Activated CD4-positive, alpha-beta memory T cell treated with anti-CD3 and anti-CD28 coated beads for 36 hours (primary cell): ENCODE measurements at regions not wholly inside any gene's neighbourhood (a gene's known extent, or its start where the extent isn't known, plus 50 kb on each side); places are given as distances from the start of the nearest gene placed in this dataset.
"Not testable (repeated sequence)": the region's sequence is repeated elsewhere in the genome, so short reads cannot be mapped to it uniquely, and the experiment has no call there.

Source experiments
- CTCF ChIA-PET: fragments of 350-600 bp; sonication (Branson Sonifier 250); formaldehyde crosslinking; loops from one replicate; lab custom pipeline; 2021; ENCODE audit warnings: antibody characterized with exemption, inconsistent platforms; lab: Charles Lee
- POLR2A ChIA-PET: fragments of 350-600 bp; sonication (Branson Sonifier 250); formaldehyde crosslinking; loops from one replicate; lab custom pipeline; 2021; ENCODE audit warnings: antibody characterized with exemption; lab: Charles Lee
- DNase-seq: peaks from one replicate; pipeline ENCODE4 v3.0.0-alpha.2; 2020
- H3K27ac Mint-ChIP-seq: one replicate; pipeline ENCODE4 v1.8.0; 2021; ENCODE audit warnings: mixed read lengths
- H3K27me3 Mint-ChIP-seq: one replicate; pipeline ENCODE4 v1.8.0; 2021; ENCODE audit warnings: mixed read lengths
- H3K36me3 Mint-ChIP-seq: one replicate; pipeline ENCODE4 v1.8.0; 2021; ENCODE audit warnings: mixed read lengths
- H3K4me1 Mint-ChIP-seq: one replicate; pipeline ENCODE4 v1.8.0; 2021; ENCODE audit warnings: low read depth, mixed read lengths
- H3K4me3 Mint-ChIP-seq: one replicate; pipeline ENCODE4 v1.8.0; 2021; ENCODE audit warnings: mild to moderate bottlenecking, mixed read lengths
- H3K9me3 Mint-ChIP-seq: one replicate; pipeline ENCODE4 v1.8.0; 2021; ENCODE audit warnings: mixed read lengths
- intact Hi-C: fragments of 100-400 bp; cut with micrococcal nuclease; formaldehyde crosslinking; loops from one replicate; pipeline ENCODE4 v1.15.1; 2023

DNA sequence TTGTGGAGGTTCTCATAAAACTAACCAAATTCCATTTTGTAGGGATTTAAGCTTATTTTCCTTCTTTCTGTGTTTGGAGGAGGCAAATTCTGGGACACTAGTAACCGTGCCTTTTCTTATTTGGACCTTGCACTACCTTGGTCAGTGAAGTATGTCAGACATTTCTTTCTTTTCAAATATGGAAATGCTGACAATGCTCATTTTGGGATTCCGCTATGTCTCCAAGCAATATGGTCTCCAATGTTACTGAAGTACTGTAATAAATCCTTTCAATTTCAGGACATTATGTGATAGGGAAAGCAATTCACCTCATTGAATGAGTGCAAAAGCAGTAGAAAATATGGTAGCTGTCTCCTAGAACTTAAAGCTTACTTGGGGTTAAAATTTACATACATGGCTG lies 372.3 kb downstream of the HLX start:
- Mint-ChIP-seq H3K4me1 (no peaks in the 10 kb centered on the region), H3K27me3 (peaks cover 9% of the 10 kb centered on the region), H3K9me3 (no peaks in the 10 kb centered on the region), H3K36me3 (no peaks in the 10 kb centered on the region), H3K27ac (no peak overlapping the region), H3K4me3 (no peak overlapping the region)
- intact Hi-C loops, result no loop called here
- DNase-seq, result no peak
- CTCF ChIA-PET, result interaction anchor here (1.0 kb wide), 1 partner anchor 48 kb away, joined by 3 read pairs; no protein-coding TSS in a partner anchor
- POLR2A ChIA-PET, result no interaction called here

- Mint-ChIP-seq H3K27ac (no peak overlapping the region), H3K27me3 (peaks cover 5% of the 10 kb centered on the region), H3K4me3 (no peak overlapping the region), H3K4me1 (no peaks in the 10 kb centered on the region), H3K9me3 (peaks cover 12% of the 10 kb centered on the region), H3K36me3 (no peaks in the 10 kb centered on the region)
- POLR2A ChIA-PET, result no interaction called here
- no peak for DNase-seq
- intact Hi-C loops, result no loop called here
- CTCF ChIA-PET, result no interaction called here
Observed at GRCh38 chr1:221254813-221255212, 375.6 kb downstream of the HLX start.

GRCh38 chr1:221256773-221257172 lies 377.5 kb downstream of the HLX start:
- H3K27me3 Mint-ChIP-seq, result peaks cover 4% of the 10 kb centered on the region
- H3K9me3 Mint-ChIP-seq, result peaks cover 12% of the 10 kb centered on the region
- H3K4me1 Mint-ChIP-seq, result no peaks in the 10 kb centered on the region
- no peak overlapping the region for H3K4me3 Mint-ChIP-seq
- CTCF ChIA-PET, result no interaction called here
- no peaks in the 10 kb centered on the region for H3K36me3 Mint-ChIP-seq
- H3K27ac Mint-ChIP-seq, result no peak overlapping the region
- intact Hi-C loops, result no loop called here
- no peak for DNase-seq
- POLR2A ChIA-PET, result no interaction called here

DNA sequence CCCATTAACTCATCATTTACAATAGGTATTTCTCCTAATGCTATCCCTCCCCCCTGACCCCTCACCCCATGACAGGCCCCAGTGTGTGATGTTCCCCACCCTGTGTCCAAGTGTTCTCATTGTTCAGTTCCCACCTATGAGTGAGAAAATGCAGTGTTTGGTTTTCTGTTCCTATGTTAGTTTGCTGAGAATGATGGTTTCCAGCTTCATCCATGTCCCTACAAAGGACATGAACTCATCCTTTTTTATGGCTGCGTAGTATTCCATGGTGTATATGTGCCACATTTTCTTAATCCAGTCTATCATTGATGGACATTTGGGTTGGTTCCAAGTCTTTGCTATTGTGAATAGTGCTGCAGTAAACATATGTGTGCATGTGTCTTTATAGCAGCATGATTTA lies 378.3 kb downstream of the HLX start:
- peaks cover 15% of the 10 kb centered on the region for H3K9me3 Mint-ChIP-seq
- CTCF ChIA-PET, H3K4me1 Mint-ChIP-seq, H3K27ac Mint-ChIP-seq, H3K27me3 Mint-ChIP-seq, H3K4me3 Mint-ChIP-seq, DNase-seq, POLR2A ChIA-PET, intact Hi-C loops, H3K36me3 Mint-ChIP-seq: not testable (repeated sequence)

DNA sequence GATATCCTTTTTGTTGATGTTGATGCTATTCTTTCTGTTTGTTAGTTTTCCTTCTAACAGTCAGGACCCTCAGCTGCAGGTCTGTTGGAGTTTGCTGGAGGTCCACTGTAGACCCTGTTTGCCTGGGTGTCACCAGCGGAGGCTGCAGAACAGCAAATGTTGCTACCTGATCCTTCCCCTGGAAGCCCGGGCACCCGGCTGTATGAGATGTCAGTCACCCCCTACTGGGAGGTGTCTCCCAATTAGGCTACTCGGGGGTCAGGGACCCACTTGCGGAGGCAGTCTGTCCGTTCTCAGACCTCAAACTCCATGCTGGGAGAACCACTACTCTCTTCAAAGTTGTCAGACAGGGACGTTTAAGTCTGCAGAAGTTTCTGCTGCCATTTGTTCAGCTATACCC lies 383.4 kb downstream of the HLX start:
- POLR2A ChIA-PET, H3K4me1 Mint-ChIP-seq, H3K27me3 Mint-ChIP-seq, H3K27ac Mint-ChIP-seq, H3K36me3 Mint-ChIP-seq, H3K4me3 Mint-ChIP-seq, DNase-seq: not testable (repeated sequence)
- H3K9me3 Mint-ChIP-seq, result peaks cover 15% of the 10 kb centered on the region
- intact Hi-C loops, result loop anchor here (1.0 kb wide), 1 partner anchor 173 kb away; no protein-coding TSS in a partner anchor
- CTCF ChIA-PET, result interaction anchor here (1.5 kb wide), 1 partner anchor 23 kb away, joined by 3 read pairs; no protein-coding TSS in a partner anchor

DNA sequence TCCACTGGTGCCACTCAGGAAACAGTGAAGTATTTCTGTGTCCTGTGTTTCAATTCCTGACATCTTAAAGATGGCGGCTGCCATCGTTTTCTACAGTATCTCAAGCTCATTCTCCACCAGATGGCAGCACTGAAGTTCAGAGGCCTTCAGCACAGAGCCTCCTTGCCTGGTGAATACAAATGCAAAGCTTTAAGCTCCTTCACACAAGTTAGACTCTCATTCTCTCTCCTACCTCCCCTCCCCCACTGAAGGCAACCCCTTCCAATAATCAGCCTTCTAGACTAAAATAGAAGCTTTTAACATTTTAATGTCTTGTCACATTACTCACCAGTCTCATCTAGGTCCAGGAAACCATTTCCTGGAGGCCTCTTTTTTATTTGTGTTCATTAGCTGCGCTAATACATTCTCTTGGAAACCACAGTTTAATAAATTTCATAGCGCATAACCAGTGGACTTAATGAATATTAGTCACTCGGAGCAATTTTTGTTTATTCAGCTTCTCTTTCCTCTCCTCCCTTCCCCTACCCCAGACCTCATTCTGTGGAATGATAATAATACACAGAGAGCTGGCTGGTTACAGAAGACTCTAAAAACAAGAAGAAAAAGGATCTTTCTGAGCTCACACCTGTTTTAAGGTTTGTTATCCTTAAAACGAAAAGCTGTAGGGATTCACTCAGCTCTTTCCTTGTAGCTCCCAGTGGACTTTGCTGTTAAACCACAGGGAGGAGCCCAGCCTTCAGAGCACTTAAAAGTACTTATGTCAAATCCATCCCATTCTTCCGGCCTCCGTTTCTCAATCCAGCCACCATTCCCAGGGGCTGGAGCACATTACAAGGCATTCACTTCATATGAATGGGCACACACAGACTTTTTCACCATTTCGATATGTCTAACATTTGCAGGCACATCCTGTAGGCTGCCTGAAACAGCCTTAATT lies 384.9 kb downstream of the HLX start:
- CTCF ChIA-PET, result interaction anchor here (0.6 to 2.8 kb wide), 20 partner anchors 9 to 1190 kb away, joined by 3 to 59 read pairs (median 4); no protein-coding TSS in a partner anchor
- peak; percentile 38 for DNase-seq
- no peaks in the 10 kb centered on the region for H3K36me3 Mint-ChIP-seq
- peaks cover 3% of the 10 kb centered on the region for H3K27me3 Mint-ChIP-seq
- intact Hi-C loops, result loop anchor here (1.0 kb wide), 1 partner anchor 171 kb away; no protein-coding TSS in a partner anchor
- H3K4me3 Mint-ChIP-seq, result no peak overlapping the region
- H3K4me1 Mint-ChIP-seq, result no peaks in the 10 kb centered on the region
- POLR2A ChIA-PET, result no interaction called here
- peaks cover 6% of the 10 kb centered on the region for H3K9me3 Mint-ChIP-seq
- no peak overlapping the region for H3K27ac Mint-ChIP-seq

GRCh38 chr1:221264848-221265247 lies 385.6 kb downstream of the HLX start:
- intact Hi-C loops, result no loop called here
- CTCF ChIA-PET, result interaction anchor here (0.6 to 2.8 kb wide), 4 partner anchors 167 to 906 kb away, joined by 3 to 59 read pairs (median 8); no protein-coding TSS in a partner anchor
- H3K4me1 Mint-ChIP-seq, result no peaks in the 10 kb centered on the region
- H3K4me3 Mint-ChIP-seq, result no peak overlapping the region
- POLR2A ChIA-PET, result no interaction called here
- H3K9me3 Mint-ChIP-seq, result peaks cover 3% of the 10 kb centered on the region
- DNase-seq, result no peak
- no peak overlapping the region for H3K27ac Mint-ChIP-seq
- no peaks in the 10 kb centered on the region for H3K36me3 Mint-ChIP-seq
- peaks cover 3% of the 10 kb centered on the region for H3K27me3 Mint-ChIP-seq

GRCh38 chr1:221268295-221268694 lies 389.1 kb downstream of the HLX start:
- ChIA-PET CTCF (interaction anchor here (1.6 kb wide), 1 partner anchor 19 kb away, joined by 5 read pairs; no protein-coding TSS in a partner anchor), POLR2A (no interaction called here)
- no peak overlapping the region for H3K4me3 Mint-ChIP-seq
- no peak overlapping the region for H3K27ac Mint-ChIP-seq
- H3K27me3 Mint-ChIP-seq, result peaks cover 3% of the 10 kb centered on the region
- intact Hi-C loops, result no loop called here
- H3K36me3 Mint-ChIP-seq, result no peaks in the 10 kb centered on the region
- H3K9me3 Mint-ChIP-seq, result no peaks in the 10 kb centered on the region
- H3K4me1 Mint-ChIP-seq, result no peaks in the 10 kb centered on the region
- no peak for DNase-seq

- ChIA-PET CTCF (interaction anchor here (2.3 kb wide), 1 partner anchor 8 kb away, joined by 9 read pairs; no protein-coding TSS in a partner anchor), POLR2A (no interaction called here)
- intact Hi-C loops, result no loop called here
- H3K9me3 Mint-ChIP-seq, result no peaks in the 10 kb centered on the region
- peaks cover 3% of the 10 kb centered on the region for H3K27me3 Mint-ChIP-seq
- no peak overlapping the region for H3K4me3 Mint-ChIP-seq
- no peaks in the 10 kb centered on the region for H3K36me3 Mint-ChIP-seq
- no peak for DNase-seq
- no peaks in the 10 kb centered on the region for H3K4me1 Mint-ChIP-seq
- H3K27ac Mint-ChIP-seq, result no peak overlapping the region
Observed at GRCh38 chr1:221271701-221272100, 392.5 kb downstream of the HLX start.

DNA sequence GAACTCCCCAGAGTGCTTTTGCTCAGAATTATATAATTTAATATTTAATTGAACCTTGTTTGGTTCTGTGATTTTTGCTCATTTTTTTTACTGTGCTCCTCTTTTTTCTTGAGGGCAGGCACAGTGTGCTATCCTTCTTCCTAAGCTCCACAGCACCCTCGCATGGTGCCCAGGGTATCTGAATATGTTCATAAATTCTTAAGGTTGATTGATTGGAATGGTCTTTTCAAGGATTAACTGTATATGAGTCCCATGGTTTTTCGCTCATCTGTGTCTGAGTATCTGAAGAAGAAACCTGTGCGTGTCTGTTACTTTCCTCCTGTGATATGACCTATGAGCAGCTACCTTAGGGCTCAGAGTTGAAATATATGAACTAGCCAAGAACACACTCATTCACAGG lies 393.7 kb downstream of the HLX start:
- H3K4me3 Mint-ChIP-seq, result no peak overlapping the region
- intact Hi-C loops, result no loop called here
- no peak for DNase-seq
- CTCF ChIA-PET, result interaction anchor here (2.3 kb wide), 1 partner anchor 9 kb away, joined by 9 read pairs; no protein-coding TSS in a partner anchor
- H3K4me1 Mint-ChIP-seq, result no peaks in the 10 kb centered on the region
- peaks cover 3% of the 10 kb centered on the region for H3K27me3 Mint-ChIP-seq
- H3K36me3 Mint-ChIP-seq, result no peaks in the 10 kb centered on the region
- POLR2A ChIA-PET, result no interaction called here
- H3K27ac Mint-ChIP-seq, result no peak overlapping the region
- H3K9me3 Mint-ChIP-seq, result no peaks in the 10 kb centered on the region

DNA sequence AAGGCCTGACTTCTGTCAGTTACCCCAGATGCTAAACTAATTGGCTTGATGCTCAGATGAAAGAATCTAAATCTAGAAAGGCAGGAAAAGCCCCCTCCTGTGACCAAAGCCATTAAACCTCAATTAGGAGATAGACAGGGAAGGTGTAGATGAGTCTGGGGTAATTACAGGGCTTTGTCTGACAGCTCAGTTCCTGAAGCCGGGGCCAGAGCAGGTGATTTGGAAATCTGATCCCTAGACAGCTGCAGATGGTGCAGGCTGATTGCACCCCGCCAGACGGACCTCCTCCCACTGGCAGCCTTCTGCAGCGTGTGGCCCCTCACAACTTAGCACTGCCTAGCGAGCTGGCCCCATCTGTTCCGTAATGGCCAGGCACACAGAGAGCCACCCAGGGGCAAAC lies 395.1 kb downstream of the HLX start:
- Mint-ChIP-seq H3K27ac (no peak overlapping the region), H3K36me3 (no peaks in the 10 kb centered on the region), H3K4me1 (no peaks in the 10 kb centered on the region), H3K4me3 (no peak overlapping the region), H3K27me3 (peaks cover 3% of the 10 kb centered on the region), H3K9me3 (no peaks in the 10 kb centered on the region)
- no peak for DNase-seq
- POLR2A ChIA-PET, result no interaction called here
- CTCF ChIA-PET, result interaction anchor here (1.6 kb wide), 1 partner anchor 11 kb away, joined by 5 read pairs; no protein-coding TSS in a partner anchor
- intact Hi-C loops, result no loop called here

- no peaks in the 10 kb centered on the region for H3K36me3 Mint-ChIP-seq
- CTCF ChIA-PET, result interaction anchor here (1.1 to 1.4 kb wide), 2 partner anchors 13 to 75 kb away, joined by 3 to 4 read pairs; no protein-coding TSS in a partner anchor
- no peaks in the 10 kb centered on the region for H3K27me3 Mint-ChIP-seq
- H3K4me3 Mint-ChIP-seq, result no peak overlapping the region
- intact Hi-C loops, result no loop called here
- POLR2A ChIA-PET, result no interaction called here
- no peak overlapping the region for H3K27ac Mint-ChIP-seq
- no peaks in the 10 kb centered on the region for H3K9me3 Mint-ChIP-seq
- DNase-seq, result no peak
- no peaks in the 10 kb centered on the region for H3K4me1 Mint-ChIP-seq
Observed at GRCh38 chr1:221276896-221277409, 397.7 kb downstream of the HLX start.
